PC-9 (cell line): ENCODE measurements at regions not wholly inside any gene's neighbourhood (a gene's known extent, or its start where the extent isn't known, plus 50 kb on each side); places are given as distances from the start of the nearest gene placed in this dataset.

ENCODE experiments used
- CTCF ChIP-seq: fragments of 200-600 bp; sonication (generic); conservative IDR thresholded peaks from 2 replicates; pipeline ENCODE4 v1.6.1; 2017; ENCODE audit warnings: mixed run types, antibody characterized with exemption, mild to moderate bottlenecking, moderate library complexity
- EZH2 ChIP-seq: fragments of 200-600 bp; sonication (generic); IDR thresholded peaks from 2 replicates; pipeline ENCODE4 v1.8.0; 2017; ENCODE audit warnings: antibody characterized with exemption, low read depth

GRCh38 chr10:123393170-123393569, 239.0 kb downstream of the BUB3 start:
- TF ChIP-seq CTCF (no peak), EZH2 (no peak)
